IPS-18c (cell line): ENCODE measurements at regions not wholly inside any gene's neighbourhood (a gene's known extent, or its start where the extent isn't known, plus 50 kb on each side); places are given as distances from the start of the nearest gene placed in this dataset.

ENCODE experiments used
- H3K4me3 ChIP-seq: 2 replicates; pipeline ENCODE4 v1.7.0; 2013; ENCODE audit warnings: low read depth, mild to moderate bottlenecking, low read length, moderate library complexity; ENCODE audit not compliant: insufficient read depth
- H3K9me3 ChIP-seq: one replicate; pipeline ENCODE4 v1.6.1; 2013; ENCODE audit warnings: mild to moderate bottlenecking, low read length, moderate library complexity; ENCODE audit not compliant: control insufficient read depth, insufficient read depth

- no peak overlapping the region for H3K4me3 ChIP-seq
Measured at GRCh38 chr5:3341446-3342240, 254.0 kb upstream of the IRX1 start.

DNA sequence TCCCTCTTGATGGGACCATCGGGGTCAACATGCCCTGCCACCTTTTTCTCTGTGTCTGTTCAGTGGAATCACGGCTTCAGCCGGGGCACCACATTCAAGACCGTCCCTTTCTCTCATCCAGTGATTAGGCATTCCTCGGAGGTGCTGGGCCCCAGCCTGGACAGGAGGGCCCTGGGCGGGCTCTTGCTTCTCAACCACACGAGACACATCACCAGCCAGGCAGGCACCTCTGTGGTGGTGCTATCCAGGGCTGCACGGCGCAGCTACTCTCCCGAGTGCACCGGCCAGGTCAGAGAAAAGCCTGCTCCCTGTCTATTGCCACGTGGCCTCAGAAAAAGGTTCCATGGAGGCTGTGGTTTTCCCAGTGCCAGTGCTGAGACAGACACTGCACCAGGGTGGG lies 255.2 kb upstream of the IRX1 start:
- Histone ChIP-seq H3K4me3 (no peak overlapping the region), H3K9me3 (peaks cover 4% of the 10 kb centered on the region)

More at GRCh38 chr5:3341446-3342240, 254.0 kb upstream of the IRX1 start:
- peaks cover 2% of the 10 kb centered on the region for H3K9me3 ChIP-seq

DNA sequence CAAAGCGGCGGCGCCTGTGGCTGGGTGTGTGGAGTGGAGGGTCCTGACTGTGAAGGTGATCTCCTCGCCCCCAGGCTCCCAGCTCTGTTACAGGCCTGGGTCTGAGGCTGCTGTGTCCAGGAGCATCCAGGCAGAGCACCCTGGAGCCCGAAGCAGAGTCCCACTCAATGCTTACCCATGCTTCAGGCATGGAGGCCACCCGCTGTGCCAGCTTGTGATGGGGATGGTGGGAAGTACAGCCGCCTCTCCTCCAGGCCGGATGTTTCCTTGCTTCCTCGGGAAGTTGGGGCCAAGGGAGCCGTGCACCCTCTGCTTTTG lies 255.9 kb upstream of the IRX1 start:
- no peak overlapping the region for H3K4me3 ChIP-seq
- H3K9me3 ChIP-seq, result peaks cover 4% of the 10 kb centered on the region

- H3K9me3 ChIP-seq, result peaks cover 4% of the 10 kb centered on the region
Measured at GRCh38 chr5:3339092-3339797, 256.4 kb upstream of the IRX1 start.

GRCh38 chr5:3337812-3338541 lies 257.7 kb upstream of the IRX1 start:
- Histone ChIP-seq H3K4me3 (no peak overlapping the region), H3K9me3 (peaks cover 4% of the 10 kb centered on the region)

More at GRCh38 chr5:3339092-3339797, 256.4 kb upstream of the IRX1 start:
- no peak overlapping the region for H3K4me3 ChIP-seq

GRCh38 chr5:3336666-3337065 lies 259.0 kb upstream of the IRX1 start:
- peaks cover 4% of the 10 kb centered on the region for H3K9me3 ChIP-seq
- no peak overlapping the region for H3K4me3 ChIP-seq

- Histone ChIP-seq H3K9me3 (peaks cover 2% of the 10 kb centered on the region), H3K4me3 (no peak overlapping the region)
Measured at GRCh38 chr5:3335301-3335700, 260.3 kb upstream of the IRX1 start.

DNA sequence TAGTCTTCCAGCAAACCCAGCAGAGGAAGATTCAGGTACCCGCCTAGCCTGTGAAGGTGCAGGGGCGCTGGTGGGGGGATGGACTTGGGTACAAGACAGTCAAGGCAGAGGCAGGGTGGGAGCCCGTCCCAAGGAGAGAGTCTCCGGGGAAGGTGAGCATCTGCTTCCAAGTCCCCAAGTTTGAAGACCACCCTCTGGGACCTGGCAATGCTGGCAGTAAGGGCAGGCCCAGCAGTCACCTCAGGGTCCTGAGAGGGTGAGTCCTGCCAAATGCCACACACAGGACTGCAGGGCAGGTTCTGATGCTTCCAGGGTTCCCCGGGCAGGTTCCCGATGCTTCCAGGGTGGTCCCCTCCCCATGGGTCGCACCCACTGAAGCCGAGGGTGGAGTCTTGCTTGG lies 261.8 kb upstream of the IRX1 start:
- Histone ChIP-seq H3K9me3 (peaks cover 5% of the 10 kb centered on the region), H3K4me3 (no peak overlapping the region)

- Histone ChIP-seq H3K9me3 (peaks cover 5% of the 10 kb centered on the region), H3K4me3 (no peak overlapping the region)
Measured at GRCh38 chr5:3333105-3333504, 262.5 kb upstream of the IRX1 start.

DNA sequence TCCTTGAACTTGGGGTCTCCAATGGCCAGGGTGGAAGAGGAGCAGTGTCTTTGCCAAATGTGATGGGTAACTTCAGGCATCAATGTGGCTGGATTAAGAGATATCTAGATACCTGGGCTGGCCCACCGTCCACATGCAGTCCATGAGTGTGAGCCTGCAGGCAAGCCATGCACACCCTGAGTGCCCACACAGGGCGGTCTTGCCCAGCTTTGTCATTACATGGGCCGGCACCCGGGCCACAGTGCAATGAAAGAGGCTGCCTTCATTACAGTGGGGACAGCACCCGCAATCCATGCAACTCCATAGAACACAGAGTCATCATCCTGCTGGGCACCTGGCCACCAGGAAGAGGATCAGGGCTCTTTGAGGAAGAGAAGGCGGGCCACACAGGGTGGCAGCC lies 263.8 kb upstream of the IRX1 start:
- Histone ChIP-seq H3K9me3 (peaks cover 5% of the 10 kb centered on the region), H3K4me3 (no peak overlapping the region)

DNA sequence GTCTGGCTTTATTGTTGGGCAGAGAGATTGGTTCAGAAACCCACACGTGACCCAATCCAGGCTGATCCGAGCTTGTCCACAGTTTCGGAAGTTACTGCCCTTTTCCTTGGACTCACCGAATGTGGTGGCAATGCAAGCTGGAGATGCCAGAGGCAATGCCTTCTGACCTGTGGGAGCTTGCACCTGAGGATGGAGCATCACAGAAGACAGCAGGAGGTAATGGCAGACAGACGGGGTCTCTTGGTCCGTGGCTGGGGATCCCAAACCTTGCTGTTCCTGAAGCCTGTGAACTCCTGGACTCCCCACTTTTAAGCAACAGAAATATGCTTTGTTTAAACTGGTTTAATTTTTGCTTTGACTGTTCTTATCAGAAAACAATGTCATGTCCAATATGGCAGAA lies 265.2 kb upstream of the IRX1 start:
- Histone ChIP-seq H3K9me3 (peaks cover 2% of the 10 kb centered on the region), H3K4me3 (no peak overlapping the region)

- Histone ChIP-seq H3K9me3 (peaks cover 2% of the 10 kb centered on the region), H3K4me3 (no peak overlapping the region)
Measured at GRCh38 chr5:3329427-3329826, 266.2 kb upstream of the IRX1 start.

- Histone ChIP-seq H3K9me3 (peaks cover 2% of the 10 kb centered on the region), H3K4me3 (no peak overlapping the region)
Measured at GRCh38 chr5:3326841-3327232, 268.8 kb upstream of the IRX1 start.

DNA sequence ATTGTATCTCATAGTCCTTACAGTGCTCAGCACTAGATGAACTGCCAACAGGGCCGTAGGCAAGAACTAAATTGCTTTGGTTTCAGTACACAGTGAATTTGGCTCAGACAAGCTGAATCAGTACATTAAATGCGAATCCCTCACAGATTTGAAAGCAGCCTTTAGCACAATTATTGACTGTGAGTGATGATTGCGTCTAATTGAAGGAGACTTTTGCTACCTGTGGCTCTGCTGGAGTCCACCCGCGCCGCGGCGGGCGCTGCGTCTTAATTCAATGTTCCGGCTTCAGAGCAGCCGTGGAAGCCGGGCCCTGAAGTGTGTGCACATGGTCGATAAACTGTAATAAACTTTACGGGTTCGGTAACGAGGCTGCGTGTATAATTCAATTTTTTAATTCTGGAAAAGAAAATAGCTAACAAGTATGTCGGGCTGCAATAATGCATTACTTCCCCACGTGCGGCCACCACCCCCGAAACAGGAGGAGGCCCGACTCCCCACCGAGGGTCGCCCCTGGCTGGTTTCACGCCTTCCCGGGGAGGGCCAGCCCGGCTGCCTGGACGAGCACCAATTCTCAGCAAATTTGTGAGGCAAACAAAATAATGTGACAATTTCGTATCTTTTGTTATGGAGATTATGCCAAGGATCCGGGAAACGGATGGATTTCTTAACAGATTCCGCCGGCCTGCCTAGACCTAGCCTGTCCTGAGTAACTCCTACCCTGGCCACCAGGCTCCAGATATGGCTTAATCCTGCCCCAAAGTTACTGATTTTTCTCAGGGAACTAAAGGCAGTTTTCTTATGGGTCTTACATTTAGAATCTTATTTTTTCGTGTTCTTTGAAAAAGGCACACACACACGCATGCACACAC lies 269.4 kb upstream of the IRX1 start:
- Histone ChIP-seq H3K4me3 (no peak overlapping the region), H3K9me3 (peaks cover 2% of the 10 kb centered on the region)

DNA sequence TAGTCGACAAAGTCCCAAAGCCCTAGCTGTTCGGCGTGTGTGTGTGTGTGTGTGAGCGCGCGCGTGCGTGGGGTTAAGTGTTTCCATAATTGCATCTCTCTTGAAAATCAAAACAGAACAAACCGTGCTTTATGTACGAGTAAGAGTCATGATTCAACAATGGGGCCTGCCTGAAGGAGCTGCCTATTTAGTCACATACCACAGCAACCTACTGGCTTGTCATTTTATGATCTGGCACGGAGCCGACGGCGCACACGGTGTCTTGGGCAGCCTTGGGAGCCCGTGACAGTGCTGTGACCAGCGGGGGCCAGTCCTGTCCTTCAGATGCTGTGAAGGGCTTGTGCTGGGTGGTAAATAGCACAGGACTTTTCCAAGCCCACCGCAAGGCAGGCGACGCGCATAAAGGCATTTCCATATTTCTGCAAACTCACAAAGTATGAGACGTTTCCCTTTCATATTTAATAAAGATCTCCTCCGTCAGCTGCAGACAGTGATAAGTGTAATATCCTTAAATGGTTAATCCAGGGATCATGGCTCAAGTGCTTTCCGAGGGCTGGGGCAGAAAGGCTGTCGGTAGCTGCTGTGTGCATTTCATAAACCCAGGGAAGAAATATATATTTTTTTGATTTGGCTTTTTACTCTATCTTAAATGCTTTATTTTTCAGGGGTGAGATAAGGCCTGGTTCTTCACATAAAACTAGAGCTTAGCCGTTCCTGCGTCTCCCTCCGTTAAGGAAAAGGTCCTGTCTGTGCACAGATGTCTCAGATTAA lies 270.2 kb upstream of the IRX1 start:
- H3K4me3 ChIP-seq, result no peak overlapping the region
- H3K9me3 ChIP-seq, result peaks cover 2% of the 10 kb centered on the region

GRCh38 chr5:3324421-3325101 lies 271.1 kb upstream of the IRX1 start:
- no peak overlapping the region for H3K4me3 ChIP-seq
- H3K9me3 ChIP-seq, result peaks cover 2% of the 10 kb centered on the region
